ENCODE measurements at regions not wholly inside any gene's neighbourhood (a gene's known extent, or its start where the extent isn't known, plus 50 kb on each side); places are given as distances from the start of the nearest gene placed in this dataset.

DNA sequence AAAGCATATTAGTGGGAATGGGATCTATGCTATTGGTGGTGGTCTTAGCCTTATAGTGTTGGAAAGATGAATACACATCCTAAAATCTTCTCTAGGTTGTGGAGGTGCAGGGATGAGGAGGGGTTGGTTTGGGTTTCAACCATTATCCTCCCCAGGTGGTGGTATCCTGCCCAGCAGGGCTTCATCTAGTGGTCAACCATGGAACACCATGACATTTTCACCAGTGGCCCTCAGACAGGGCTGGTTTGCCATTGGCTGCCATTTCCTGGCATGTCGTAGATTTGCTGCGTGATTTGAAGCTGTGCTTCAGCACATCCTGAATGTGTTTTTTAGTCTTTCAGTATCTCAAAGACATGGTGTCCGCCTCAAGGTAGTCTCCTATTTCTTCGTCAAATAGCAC is 391.2 kb upstream of the HNRNPA3 start (continued):
- TF ChIP-seq, protein P1, sequence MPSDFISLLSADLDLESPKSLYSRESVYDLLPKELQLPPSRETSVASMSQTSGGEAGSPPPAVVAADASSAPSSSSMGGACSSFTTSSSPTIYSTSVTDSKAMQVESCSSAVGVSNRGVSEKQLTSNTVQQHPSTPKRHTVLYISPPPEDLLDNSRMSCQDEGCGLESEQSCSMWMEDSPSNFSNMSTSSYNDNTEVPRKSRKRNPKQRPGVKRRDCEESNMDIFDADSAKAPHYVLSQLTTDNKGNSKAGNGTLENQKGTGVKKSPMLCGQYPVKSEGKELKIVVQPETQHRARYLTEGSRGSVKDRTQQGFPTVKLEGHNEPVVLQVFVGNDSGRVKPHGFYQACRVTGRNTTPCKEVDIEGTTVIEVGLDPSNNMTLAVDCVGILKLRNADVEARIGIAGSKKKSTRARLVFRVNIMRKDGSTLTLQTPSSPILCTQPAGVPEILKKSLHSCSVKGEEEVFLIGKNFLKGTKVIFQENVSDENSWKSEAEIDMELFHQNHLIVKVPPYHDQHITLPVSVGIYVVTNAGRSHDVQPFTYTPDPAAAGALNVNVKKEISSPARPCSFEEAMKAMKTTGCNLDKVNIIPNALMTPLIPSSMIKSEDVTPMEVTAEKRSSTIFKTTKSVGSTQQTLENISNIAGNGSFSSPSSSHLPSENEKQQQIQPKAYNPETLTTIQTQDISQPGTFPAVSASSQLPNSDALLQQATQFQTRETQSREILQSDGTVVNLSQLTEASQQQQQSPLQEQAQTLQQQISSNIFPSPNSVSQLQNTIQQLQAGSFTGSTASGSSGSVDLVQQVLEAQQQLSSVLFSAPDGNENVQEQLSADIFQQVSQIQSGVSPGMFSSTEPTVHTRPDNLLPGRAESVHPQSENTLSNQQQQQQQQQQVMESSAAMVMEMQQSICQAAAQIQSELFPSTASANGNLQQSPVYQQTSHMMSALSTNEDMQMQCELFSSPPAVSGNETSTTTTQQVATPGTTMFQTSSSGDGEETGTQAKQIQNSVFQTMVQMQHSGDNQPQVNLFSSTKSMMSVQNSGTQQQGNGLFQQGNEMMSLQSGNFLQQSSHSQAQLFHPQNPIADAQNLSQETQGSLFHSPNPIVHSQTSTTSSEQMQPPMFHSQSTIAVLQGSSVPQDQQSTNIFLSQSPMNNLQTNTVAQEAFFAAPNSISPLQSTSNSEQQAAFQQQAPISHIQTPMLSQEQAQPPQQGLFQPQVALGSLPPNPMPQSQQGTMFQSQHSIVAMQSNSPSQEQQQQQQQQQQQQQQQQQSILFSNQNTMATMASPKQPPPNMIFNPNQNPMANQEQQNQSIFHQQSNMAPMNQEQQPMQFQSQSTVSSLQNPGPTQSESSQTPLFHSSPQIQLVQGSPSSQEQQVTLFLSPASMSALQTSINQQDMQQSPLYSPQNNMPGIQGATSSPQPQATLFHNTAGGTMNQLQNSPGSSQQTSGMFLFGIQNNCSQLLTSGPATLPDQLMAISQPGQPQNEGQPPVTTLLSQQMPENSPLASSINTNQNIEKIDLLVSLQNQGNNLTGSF (CRISPR knock-in tag; IDR thresholded peaks at IDR 0.05): no peak

GRCh38 chr2:176822060-176822459 is 390.5 kb upstream of the HNRNPA3 start:
- peaks cover 0 to 28% of the 10 kb centered on the region in 2 experiments; a peak in 3 of 5 replicates for H3K27me3 ChIP-seq (ENCODE audit: control insufficient read depth in 1 of 2, insufficient read depth in 2 of 2, low read length in 2 of 2)
- H3K4me2 ChIP-seq (ENCODE audit: low read depth, low read length): no peak overlapping the region
- ATAC-seq (no peak), FAIRE-seq (no peak), DNase-seq (ENCODE audit: low spot score) (no peak)
- no peaks in the 10 kb centered on the region for H4K20me1 ChIP-seq (ENCODE audit: insufficient read depth, low read length)
- no peaks in the 10 kb centered on the region for H3K4me1 ChIP-seq (ENCODE audit: insufficient read depth, low read length)
- H3K9me3 ChIP-seq (ENCODE audit: low read length): no peaks in the 10 kb centered on the region
- ChIA-PET POLR2A (no interaction called here), CTCF (ENCODE audit: low intra/inter-chr PET ratio, low total read pairs) (no interaction called here)
- in situ Hi-C loops (cut with HindIII; ENCODE audit: extremely low pct_ligation_motif_present, low pct_unique_long_range_greater_than_20kb) (loop anchor here (10.0 kb wide), 1 partner anchor 323 kb away; no protein-coding TSS in a partner anchor), intact Hi-C loops (cut with micrococcal nuclease; ENCODE audit: unreplicated experiment) (no loop called here)
- WGBS (ENCODE audit: low lambda C conversion rate): 13% methylated on average over 2 of the region's 2 CpGs
- no peak overlapping the region for H2AFZ ChIP-seq (ENCODE audit: low read length)
- no peaks in the 10 kb centered on the region for H3K79me2 ChIP-seq (ENCODE audit: insufficient read depth, low read length)
- H3K4me3 ChIP-seq (replicated peaks in 1 of 3; ENCODE audit: insufficient read depth in 1 of 3, low read depth in 2 of 3, low read length in 3 of 3): no peak overlapping the region
- BruUV-seq (replicated peaks): no TSS peak
- H3K27ac ChIP-seq (ENCODE audit: extremely low read length, insufficient read depth, low read length): no peak overlapping the region
- no peak overlapping the region for H3K9ac ChIP-seq (ENCODE audit: insufficient read depth, low read depth, low read length)
- no peaks in the 10 kb centered on the region for H3K36me3 ChIP-seq (replicated peaks in 1 of 2; ENCODE audit: control insufficient read depth in 1 of 2, insufficient read depth in 2 of 2, low read length in 2 of 2)
- TF ChIP-seq ZNF530 (CRISPR knock-in tag; IDR thresholded peaks at IDR 0.05; ENCODE audit: low read depth) (no peak), TARDBP (CRISPR knock-in tag; IDR thresholded peaks at IDR 0.05) (no peak), HDAC6 (IDR thresholded peaks at IDR 0.05; ENCODE audit: low read depth, low read length) (no peak), MEIS1 (CRISPR knock-in tag; IDR thresholded peaks at IDR 0.05; ENCODE audit: borderline replicate concordance) (no peak), ZNF781 (CRISPR knock-in tag; IDR thresholded peaks at IDR 0.05; ENCODE audit: borderline replicate concordance, not compliant biosample characterization) (no peak), ZNF12 (CRISPR knock-in tag; IDR thresholded peaks at IDR 0.05) (no peak), PHF8 (CRISPR knock-in tag; IDR thresholded peaks at IDR 0.05) (no peak), ZNF766 (CRISPR knock-in tag; IDR thresholded peaks at IDR 0.05; ENCODE audit: borderline replicate concordance) (no peak), MTF2 (CRISPR knock-in tag; IDR thresholded peaks at IDR 0.05; ENCODE audit: borderline replicate concordance) (no peak), NCOA5 (CRISPR knock-in tag; IDR thresholded peaks at IDR 0.05) (no peak), TOE1 (CRISPR knock-in tag; IDR thresholded peaks at IDR 0.05) (no peak)
- TF ChIP-seq, protein P2, sequence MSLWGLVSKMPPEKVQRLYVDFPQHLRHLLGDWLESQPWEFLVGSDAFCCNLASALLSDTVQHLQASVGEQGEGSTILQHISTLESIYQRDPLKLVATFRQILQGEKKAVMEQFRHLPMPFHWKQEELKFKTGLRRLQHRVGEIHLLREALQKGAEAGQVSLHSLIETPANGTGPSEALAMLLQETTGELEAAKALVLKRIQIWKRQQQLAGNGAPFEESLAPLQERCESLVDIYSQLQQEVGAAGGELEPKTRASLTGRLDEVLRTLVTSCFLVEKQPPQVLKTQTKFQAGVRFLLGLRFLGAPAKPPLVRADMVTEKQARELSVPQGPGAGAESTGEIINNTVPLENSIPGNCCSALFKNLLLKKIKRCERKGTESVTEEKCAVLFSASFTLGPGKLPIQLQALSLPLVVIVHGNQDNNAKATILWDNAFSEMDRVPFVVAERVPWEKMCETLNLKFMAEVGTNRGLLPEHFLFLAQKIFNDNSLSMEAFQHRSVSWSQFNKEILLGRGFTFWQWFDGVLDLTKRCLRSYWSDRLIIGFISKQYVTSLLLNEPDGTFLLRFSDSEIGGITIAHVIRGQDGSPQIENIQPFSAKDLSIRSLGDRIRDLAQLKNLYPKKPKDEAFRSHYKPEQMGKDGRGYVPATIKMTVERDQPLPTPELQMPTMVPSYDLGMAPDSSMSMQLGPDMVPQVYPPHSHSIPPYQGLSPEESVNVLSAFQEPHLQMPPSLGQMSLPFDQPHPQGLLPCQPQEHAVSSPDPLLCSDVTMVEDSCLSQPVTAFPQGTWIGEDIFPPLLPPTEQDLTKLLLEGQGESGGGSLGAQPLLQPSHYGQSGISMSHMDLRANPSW (CRISPR knock-in tag; IDR thresholded peaks at IDR 0.05; ENCODE audit: borderline replicate concordance): no peak
- TF ChIP-seq, protein P3, sequence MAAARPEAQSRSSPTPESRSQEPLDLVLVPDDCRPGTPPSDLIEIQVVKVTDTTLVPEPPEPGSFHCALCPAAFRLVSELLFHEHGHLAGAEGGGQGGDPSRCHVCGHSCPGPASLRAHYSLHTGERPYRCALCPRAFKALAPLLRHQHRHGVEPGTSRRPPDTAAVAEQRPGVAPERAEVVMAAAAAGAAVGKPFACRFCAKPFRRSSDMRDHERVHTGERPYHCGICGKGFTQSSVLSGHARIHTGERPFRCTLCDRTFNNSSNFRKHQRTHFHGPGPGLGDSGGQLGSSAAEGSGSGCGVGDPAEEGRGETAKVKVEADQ (CRISPR knock-in tag; IDR thresholded peaks at IDR 0.05; ENCODE audit: borderline replicate concordance): no peak

Measured in HepG2 (cell line).